ENCODE measurements at regions not wholly inside any gene's neighbourhood (a gene's known extent, or its start where the extent isn't known, plus 50 kb on each side); places are given as distances from the start of the nearest gene placed in this dataset.
A peak's percentile ranks its signal among the peaks of the same experiment; 100 is the strongest.

GRCh38 chr6:170206851-170207431 lies 83.9 kb downstream of the DLL1 start:
- WGBS = 94% methylated on average over 3 of the region's 10 CpGs
- H3K4me3 ChIP-seq = no peak overlapping the region
- intact Hi-C loops (cut with DNase I) = no loop called here
- no peaks in the 10 kb centered on the region for H3K36me3 ChIP-seq
- no peak for TF ChIP-seq EP300 (IDR thresholded peaks at IDR 0.05)
- no peak for TF ChIP-seq CTCF (IDR thresholded peaks at IDR 0.05)
- no peak for TF ChIP-seq POLR2A (IDR thresholded peaks at IDR 0.05; ENCODE audit: low read depth)
- TF ChIP-seq POLR2AphosphoS5 (IDR thresholded peaks at IDR 0.05) = no peak
- H3K27me3 ChIP-seq = peaks cover 0 to 29% (median 0%) of the 10 kb centered on the region in 4 donors
- no peaks in the 10 kb centered on the region for H3K9me3 ChIP-seq
- no peak for DNase-seq (ENCODE audit: extremely low spot score)
- no peak overlapping the region for H3K27ac ChIP-seq (replicated peaks in 1 of 4)
- no peaks in the 10 kb centered on the region for H3K4me1 ChIP-seq

- intact Hi-C loops (cut with DNase I) = no loop called here
- Histone ChIP-seq H3K9me3 (no peaks in the 10 kb centered on the region), H3K4me1 (peaks cover 0 to 2% (median under 1%) of the 10 kb centered on the region in 4 donors), H3K36me3 (no peaks in the 10 kb centered on the region), H3K27ac (replicated peaks in 1 of 4) (no peak overlapping the region), H3K4me3 (no peak overlapping the region), H3K27me3 (peaks cover 0 to 26% (median 0%) of the 10 kb centered on the region in 4 donors)
- DNase-seq (ENCODE audit: extremely low spot score) = peak; percentile 64
- no peak for TF ChIP-seq POLR2AphosphoS5 (IDR thresholded peaks at IDR 0.05)
- TF ChIP-seq POLR2A (IDR thresholded peaks at IDR 0.05; ENCODE audit: low read depth) = no peak
- no peak for TF ChIP-seq CTCF (IDR thresholded peaks at IDR 0.05)
- 90% methylated on average over 4 of the region's 4 CpGs for WGBS
Measured at GRCh38 chr6:170206317-170206621, 84.6 kb downstream of the DLL1 start.

- Histone ChIP-seq H3K36me3 (no peaks in the 10 kb centered on the region), H3K27ac (replicated peaks in 1 of 4) (no peak overlapping the region), H3K27me3 (peaks cover 0 to 22% (median 0%) of the 10 kb centered on the region in 4 donors), H3K4me1 (peaks cover 0 to 5% (median 2%) of the 10 kb centered on the region in 4 donors), H3K9me3 (no peaks in the 10 kb centered on the region), H3K4me3 (no peak overlapping the region)
- peak; percentile 72 for DNase-seq (ENCODE audit: extremely low spot score)
- intact Hi-C loops (cut with DNase I) = no loop called here
- TF ChIP-seq POLR2A (IDR thresholded peaks at IDR 0.05; ENCODE audit: low read depth) (no peak), CTCF (IDR thresholded peaks at IDR 0.05) (no peak), EP300 (IDR thresholded peaks at IDR 0.05) (no peak), POLR2AphosphoS5 (IDR thresholded peaks at IDR 0.05) (no peak)
- WGBS = 86% methylated on average over 14 of the region's 14 CpGs
Measured at GRCh38 chr6:170205534-170206316, 85.2 kb downstream of the DLL1 start.

GRCh38 chr6:170205126-170205525 lies 85.8 kb downstream of the DLL1 start:
- Histone ChIP-seq H3K4me3 (no peak overlapping the region), H3K9me3 (no peaks in the 10 kb centered on the region), H3K4me1 (peaks cover 0 to 11% (median 8%) of the 10 kb centered on the region in 4 donors), H3K27me3 (peaks cover 0 to 20% (median 0%) of the 10 kb centered on the region in 4 donors), H3K36me3 (no peaks in the 10 kb centered on the region), H3K27ac (replicated peaks in 1 of 4) (no peak overlapping the region)
- DNase-seq (ENCODE audit: extremely low spot score) = peak; percentile 90
- intact Hi-C loops (cut with DNase I) = no loop called here
- 76% methylated on average over 6 of the region's 6 CpGs for WGBS
- TF ChIP-seq CTCF (IDR thresholded peaks at IDR 0.05) (no peak), POLR2AphosphoS5 (IDR thresholded peaks at IDR 0.05) (no peak), POLR2A (IDR thresholded peaks at IDR 0.05; ENCODE audit: low read depth) (no peak), EP300 (IDR thresholded peaks at IDR 0.05) (no peak)

Measured in esophagus muscularis mucosa (tissue), 4 donors.